Mesenchymal stem cell (in vitro differentiated cells and primary cell): ENCODE measurements at regions not wholly inside any gene's neighbourhood (a gene's known extent, or its start where the extent isn't known, plus 50 kb on each side); places are given as distances from the start of the nearest gene placed in this dataset.
A peak's percentile ranks its signal among the peaks of the same experiment; 100 is the strongest.
"Not testable (repeated sequence)": the region's sequence is repeated elsewhere in the genome, so short reads cannot be mapped to it uniquely, and the experiment has no call there.

Experiments
- DNase-seq: peaks from one replicate; pipeline ENCODE4 v3.0.0-alpha.2; 2013
- H2AFZ ChIP-seq: one replicate; pipeline ENCODE4 v1.6.1; 2013; ENCODE audit warnings: low read depth, mild to moderate bottlenecking, control low read depth, inconsistent platforms, low read length, moderate library complexity
- H2AK5ac ChIP-seq: 2 replicates; pipeline ENCODE4 v1.6.1; 2013; ENCODE audit warnings: low read length, moderate library complexity, mild to moderate bottlenecking, inconsistent platforms; ENCODE audit not compliant: severe bottlenecking
- H2BK120ac ChIP-seq: one replicate; pipeline ENCODE4 v1.6.1; 2013; ENCODE audit warnings: low read depth, mild to moderate bottlenecking, inconsistent platforms, low read length, moderate library complexity
- H2BK12ac ChIP-seq, 2 experiments: one replicate each; pipeline ENCODE4 v1.6.1; 2013; ENCODE audit warnings: inconsistent platforms in 2 of 2, low read length in 2 of 2, mild to moderate bottlenecking in 2 of 2, moderate library complexity in 2 of 2, control low read depth in 1 of 2
- H2BK15ac ChIP-seq: one replicate; pipeline ENCODE4 v1.6.1; 2013; ENCODE audit warnings: mild to moderate bottlenecking, low read depth, inconsistent platforms; ENCODE audit not compliant: poor library complexity, severe bottlenecking
- H2BK5ac ChIP-seq: 2 replicates; pipeline ENCODE4 v1.6.1; 2013; ENCODE audit warnings: low read depth, mild to moderate bottlenecking, low read length, control low read depth, inconsistent platforms; ENCODE audit not compliant: poor library complexity, severe bottlenecking
- H3K14ac ChIP-seq, 2 experiments: one replicate each; pipeline ENCODE4 v1.6.1; 2013; ENCODE audit warnings: inconsistent platforms in 2 of 2, low read length in 2 of 2, control low read depth in 1 of 2, mild to moderate bottlenecking in 1 of 2, moderate library complexity in 1 of 2
- H3K18ac ChIP-seq, 2 experiments: one replicate each; pipeline ENCODE4 v1.6.1; 2013; ENCODE audit warnings: inconsistent platforms in 2 of 2, low read length in 2 of 2, control low read depth in 1 of 2, low read depth in 1 of 2, mild to moderate bottlenecking in 1 of 2
- H3K23ac ChIP-seq, 2 experiments: one replicate each; pipeline ENCODE4 v1.6.1; 2013; ENCODE audit warnings: inconsistent platforms in 2 of 2, low read length in 2 of 2, mild to moderate bottlenecking in 2 of 2, moderate library complexity in 2 of 2, control low read depth in 1 of 2
- H3K27ac ChIP-seq: 2 replicates; pipeline ENCODE4 v1.5.1; 2013; ENCODE audit warnings: mild to moderate bottlenecking, moderate library complexity, low read length, control low read depth, inconsistent platforms; ENCODE audit not compliant: poor library complexity, severe bottlenecking
- H3K27me3 ChIP-seq, 2 experiments: 2 replicates each; pipeline versions ENCODE4 v1.6.1 to v1.7.0; 2013; ENCODE audit warnings: low read length in 2 of 2, mild to moderate bottlenecking in 2 of 2, moderate library complexity in 2 of 2, control low read depth in 1 of 2, inconsistent platforms in 1 of 2; ENCODE audit not compliant: control insufficient read depth in 1 of 2, insufficient read depth in 1 of 2
- H3K36me3 ChIP-seq, 2 experiments: 2 replicates each; pipeline versions ENCODE4 v1.6.1 to v1.7.0; 2013; ENCODE audit warnings: low read length in 2 of 2, control low read depth in 1 of 2, inconsistent platforms in 1 of 2, low read depth in 1 of 2, mild to moderate bottlenecking in 1 of 2; ENCODE audit not compliant: insufficient read depth in 2 of 2, control insufficient read depth in 1 of 2
- H3K4ac ChIP-seq, 2 experiments: one replicate each; pipeline ENCODE4 v1.6.1; 2013; ENCODE audit warnings: inconsistent platforms in 2 of 2, low read length in 2 of 2, mild to moderate bottlenecking in 2 of 2, moderate library complexity in 2 of 2, control low read depth in 1 of 2, low read depth in 1 of 2
- H3K4me1 ChIP-seq: 2 replicates; pipeline ENCODE4 v1.6.1; 2013; ENCODE audit warnings: low read depth, low read length, control low read depth; ENCODE audit not compliant: control insufficient read depth, insufficient read depth
- H3K4me2 ChIP-seq: 2 replicates; pipeline ENCODE4 v1.6.1; 2013; ENCODE audit warnings: low read length, mild to moderate bottlenecking, inconsistent platforms; ENCODE audit not compliant: poor library complexity, severe bottlenecking
- H3K4me3 ChIP-seq, 2 experiments: 2 replicates each; pipeline versions ENCODE4 v1.5.1 to v1.7.0; 2013; ENCODE audit warnings: low read length in 2 of 2, mild to moderate bottlenecking in 2 of 2, control low read depth in 1 of 2, low read depth in 1 of 2; ENCODE audit not compliant: insufficient read depth in 1 of 2
- H3K79me1 ChIP-seq: replicated peaks from 2 replicates; pipeline ENCODE4 v1.6.1; 2013; ENCODE audit warnings: mild to moderate bottlenecking, control low read depth, low read length, inconsistent platforms; ENCODE audit not compliant: poor library complexity, severe bottlenecking
- H3K9ac ChIP-seq: 2 replicates; pipeline ENCODE4 v1.7.0; 2013; ENCODE audit warnings: mild to moderate bottlenecking, low read length, moderate library complexity
- H3K9me3 ChIP-seq: 2 replicates; pipeline ENCODE4 v1.7.0; 2013; ENCODE audit warnings: mild to moderate bottlenecking, low read length; ENCODE audit not compliant: control insufficient read depth
- H4K8ac ChIP-seq: one replicate; pipeline ENCODE4 v1.6.1; 2013; ENCODE audit warnings: inconsistent platforms, mild to moderate bottlenecking, low read length, moderate library complexity
- H4K91ac ChIP-seq: one replicate; pipeline ENCODE4 v1.6.1; 2013; ENCODE audit warnings: mild to moderate bottlenecking, low read length, inconsistent platforms
- WGBS: methylation state at CpG from one replicate; pipeline ENCODE4 v1.1.7; 2013; ENCODE audit warnings: mixed read lengths; 5-methylcytosine and 5-hydroxymethylcytosine counted together

DNA sequence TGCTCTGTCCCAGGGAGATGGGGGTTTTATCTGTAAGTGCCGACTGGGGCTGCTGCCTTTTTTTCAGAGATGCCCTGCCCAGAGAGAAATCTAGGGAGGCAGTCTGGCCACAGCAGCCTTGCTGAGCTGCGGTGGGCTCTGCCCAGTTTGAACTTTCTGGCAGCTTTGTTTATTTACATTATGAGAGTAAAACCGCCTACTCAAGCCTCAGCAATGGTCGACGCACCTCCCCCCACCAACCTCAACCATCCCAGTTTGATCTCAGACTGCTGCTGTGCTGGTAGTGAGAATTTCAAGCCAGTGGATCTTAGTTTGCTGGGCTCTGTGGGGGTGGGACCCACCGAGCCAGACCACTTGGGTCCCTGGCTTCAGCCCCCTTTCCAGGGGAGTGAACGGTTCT, 188.0 kb downstream of the PRELID2 start:
- WGBS: 30% methylated on average over 5 of the region's 7 CpGs
- not testable (repeated sequence) for H4K91ac ChIP-seq, H3K4me3 ChIP-seq, H3K9ac ChIP-seq, H3K4ac ChIP-seq, H3K9me3 ChIP-seq, H2BK120ac ChIP-seq, H2BK5ac ChIP-seq, H3K4me2 ChIP-seq, H3K79me1 ChIP-seq, H2AK5ac ChIP-seq, H3K27ac ChIP-seq, H4K8ac ChIP-seq, H3K27me3 ChIP-seq, H2AFZ ChIP-seq, H3K14ac ChIP-seq, H3K36me3 ChIP-seq, H2BK15ac ChIP-seq, H3K23ac ChIP-seq
- Histone ChIP-seq H3K18ac (peak overlapping the region in 1 of 2 experiments; percentile 37), H2BK12ac (peak overlapping the region in 1 of 2 experiments; percentile 6), H3K4me1 (peaks cover 12% of the 10 kb centered on the region)
- DNase-seq: peak; percentile 68

DNA sequence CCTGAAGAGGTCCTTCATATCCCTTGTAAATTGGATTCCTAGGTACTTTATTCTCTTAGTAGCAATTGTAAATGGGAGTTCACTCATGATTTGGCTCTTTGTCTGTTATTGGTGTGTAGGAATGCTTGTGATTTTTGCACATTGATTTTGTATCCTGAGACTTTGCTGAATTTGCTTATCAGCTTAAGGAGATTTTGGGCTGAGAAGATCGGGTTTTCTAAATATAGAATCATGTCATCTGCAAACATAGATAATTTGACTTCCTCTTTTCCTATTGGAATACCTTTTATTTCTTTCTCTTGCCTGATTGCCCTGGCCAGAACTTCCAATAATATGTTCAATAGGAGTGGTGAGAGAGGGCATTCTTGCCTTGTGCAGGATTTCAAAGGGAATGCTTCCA, 191.9 kb downstream of the PRELID2 start:
- peaks cover 12% of the 10 kb centered on the region for H3K4me1 ChIP-seq
- H4K8ac ChIP-seq, H2BK5ac ChIP-seq, H2BK12ac ChIP-seq, H2BK120ac ChIP-seq, H3K4me2 ChIP-seq, H3K23ac ChIP-seq, H3K27ac ChIP-seq, H3K27me3 ChIP-seq, H2AFZ ChIP-seq, H3K4ac ChIP-seq, H3K18ac ChIP-seq, H3K9me3 ChIP-seq, H3K36me3 ChIP-seq, H3K9ac ChIP-seq, H3K4me3 ChIP-seq, H2AK5ac ChIP-seq, DNase-seq, H4K91ac ChIP-seq, H3K79me1 ChIP-seq, H3K14ac ChIP-seq, H2BK15ac ChIP-seq: not testable (repeated sequence)
- no CpG with 5 or more reads among the region's 1 CpG for WGBS

DNA sequence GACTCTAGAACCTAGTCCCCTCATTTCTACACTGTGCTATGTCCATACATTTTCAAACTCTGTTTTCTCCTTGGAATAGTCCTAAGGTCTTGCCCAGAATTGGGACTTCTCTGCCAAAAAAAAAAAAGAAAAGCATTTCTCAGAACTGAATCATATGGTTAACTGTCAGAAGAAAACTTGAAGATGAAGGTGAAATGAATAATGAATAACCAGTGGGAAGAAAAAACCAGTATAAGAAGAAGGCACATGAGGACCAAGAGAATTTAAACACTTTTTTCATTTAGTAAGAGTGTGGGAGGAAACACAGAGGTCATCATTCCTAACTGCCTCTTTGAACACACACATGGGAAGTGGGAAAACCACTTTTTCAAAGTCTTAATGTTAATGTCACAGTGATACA, 197.7 kb downstream of the PRELID2 start:
- H3K27me3 ChIP-seq: no peaks in the 10 kb centered on the region
- no peak overlapping the region for H2BK120ac ChIP-seq
- H2BK12ac ChIP-seq: no peak overlapping the region
- H3K79me1 ChIP-seq: no peaks in the 10 kb centered on the region
- no peak overlapping the region for H4K91ac ChIP-seq
- no peak for DNase-seq
- no peaks in the 10 kb centered on the region for H3K36me3 ChIP-seq
- H3K27ac ChIP-seq: no peak overlapping the region
- no peak overlapping the region for H2AFZ ChIP-seq
- no peak overlapping the region for H3K23ac ChIP-seq
- no peak overlapping the region for H3K4ac ChIP-seq
- H3K4me1 ChIP-seq: no peaks in the 10 kb centered on the region
- no peak overlapping the region for H3K18ac ChIP-seq
- no peaks in the 10 kb centered on the region for H3K9me3 ChIP-seq
- H3K4me2 ChIP-seq: no peak overlapping the region
- no peak overlapping the region for H3K4me3 ChIP-seq
- no peak overlapping the region for H4K8ac ChIP-seq
- no peak overlapping the region for H2BK15ac ChIP-seq
- H2BK5ac ChIP-seq: no peak overlapping the region
- no peak overlapping the region for H3K14ac ChIP-seq
- H2AK5ac ChIP-seq: no peak overlapping the region
- H3K9ac ChIP-seq: no peak overlapping the region

DNA sequence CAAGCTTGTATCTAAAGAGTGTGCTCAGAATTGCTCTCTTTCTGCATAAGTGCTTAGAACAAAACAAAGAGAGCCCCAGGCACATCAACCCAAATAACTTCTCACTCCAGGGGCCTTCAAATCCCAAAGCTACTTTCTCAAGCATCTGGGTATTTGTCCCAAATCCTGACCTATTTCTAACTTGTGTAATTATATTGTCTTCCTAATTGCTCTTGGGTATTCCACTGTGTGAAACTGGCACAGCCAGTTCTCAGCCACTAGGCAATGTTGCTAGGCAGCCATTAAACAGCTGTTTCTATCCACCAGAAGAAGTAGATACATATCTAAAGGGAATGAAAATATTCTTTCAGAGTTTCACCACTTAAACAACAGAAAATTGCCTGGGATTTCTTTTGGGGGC, 198.8 kb downstream of the PRELID2 start:
- Histone ChIP-seq H2BK12ac (no peak overlapping the region), H3K36me3 (no peaks in the 10 kb centered on the region), H3K79me1 (no peaks in the 10 kb centered on the region), H2BK120ac (no peak overlapping the region), H3K27ac (no peak overlapping the region), H4K8ac (no peak overlapping the region), H2BK15ac (no peak overlapping the region), H3K18ac (no peak overlapping the region), H2AK5ac (no peak overlapping the region), H3K4me2 (no peak overlapping the region), H2BK5ac (no peak overlapping the region), H3K14ac (no peak overlapping the region), H3K4ac (no peak overlapping the region), H3K27me3 (no peaks in the 10 kb centered on the region), H3K23ac (no peak overlapping the region), H4K91ac (no peak overlapping the region), H2AFZ (no peak overlapping the region), H3K9ac (no peak overlapping the region), H3K9me3 (no peaks in the 10 kb centered on the region), H3K4me3 (no peak overlapping the region), H3K4me1 (no peaks in the 10 kb centered on the region)
- no peak for DNase-seq
